ENCODE measurements at regions not wholly inside any gene's neighbourhood (a gene's known extent, or its start where the extent isn't known, plus 50 kb on each side); places are given as distances from the start of the nearest gene placed in this dataset.

DNA sequence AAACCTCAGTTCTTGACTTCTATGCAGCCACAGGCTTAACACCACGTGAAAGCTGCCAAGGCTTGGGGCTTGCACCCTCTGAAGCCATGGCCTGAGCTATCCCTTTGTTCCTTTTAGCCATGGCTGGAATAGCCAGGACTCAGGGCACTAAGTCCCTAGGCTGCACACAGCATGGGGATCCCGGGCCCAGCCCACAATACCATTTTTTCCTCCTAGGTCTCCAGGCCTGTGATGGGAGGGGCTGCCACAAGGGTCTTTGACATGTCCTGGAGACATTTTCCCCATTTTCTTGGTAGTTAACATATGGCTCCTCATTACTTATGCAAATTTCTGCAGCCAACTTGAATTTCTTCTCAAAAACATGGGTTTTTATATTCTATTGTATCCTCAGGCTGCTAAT is 619.1 kb downstream of the NYAP2 start:
- Histone ChIP-seq H3K79me2 (ENCODE audit: insufficient read depth, low read length) (no peaks in the 10 kb centered on the region), H3K9ac (ENCODE audit: low read length) (no peak overlapping the region), H3K9me2 (ENCODE audit: low read depth, low read length) (no peaks in the 10 kb centered on the region), H3K27me3 (ENCODE audit: insufficient read depth, low read length) (no peaks in the 10 kb centered on the region), H2AFZ (ENCODE audit: low read length) (no peak overlapping the region), H3K4me1 (ENCODE audit: insufficient read depth, low read length, severe bottlenecking) (no peaks in the 10 kb centered on the region), H3K36me3 (ENCODE audit: insufficient read depth, low read length) (no peaks in the 10 kb centered on the region), H3K4me2 (ENCODE audit: low read length) (no peak overlapping the region), H4K20me1 (ENCODE audit: insufficient read depth, low read length) (no peaks in the 10 kb centered on the region), H3K4me3 (ENCODE audit: low read depth, low read length, poor library complexity, severe bottlenecking) (no peak overlapping the region), H3F3A (ENCODE audit: insufficient read depth, low read length) (no peaks in the 10 kb centered on the region), H3K9me3 (ENCODE audit: low read length) (no peaks in the 10 kb centered on the region), H3K27ac (ENCODE audit: low read depth, low read length, poor library complexity, severe bottlenecking) (no peak overlapping the region)
- TF ChIP-seq, protein P1, sequence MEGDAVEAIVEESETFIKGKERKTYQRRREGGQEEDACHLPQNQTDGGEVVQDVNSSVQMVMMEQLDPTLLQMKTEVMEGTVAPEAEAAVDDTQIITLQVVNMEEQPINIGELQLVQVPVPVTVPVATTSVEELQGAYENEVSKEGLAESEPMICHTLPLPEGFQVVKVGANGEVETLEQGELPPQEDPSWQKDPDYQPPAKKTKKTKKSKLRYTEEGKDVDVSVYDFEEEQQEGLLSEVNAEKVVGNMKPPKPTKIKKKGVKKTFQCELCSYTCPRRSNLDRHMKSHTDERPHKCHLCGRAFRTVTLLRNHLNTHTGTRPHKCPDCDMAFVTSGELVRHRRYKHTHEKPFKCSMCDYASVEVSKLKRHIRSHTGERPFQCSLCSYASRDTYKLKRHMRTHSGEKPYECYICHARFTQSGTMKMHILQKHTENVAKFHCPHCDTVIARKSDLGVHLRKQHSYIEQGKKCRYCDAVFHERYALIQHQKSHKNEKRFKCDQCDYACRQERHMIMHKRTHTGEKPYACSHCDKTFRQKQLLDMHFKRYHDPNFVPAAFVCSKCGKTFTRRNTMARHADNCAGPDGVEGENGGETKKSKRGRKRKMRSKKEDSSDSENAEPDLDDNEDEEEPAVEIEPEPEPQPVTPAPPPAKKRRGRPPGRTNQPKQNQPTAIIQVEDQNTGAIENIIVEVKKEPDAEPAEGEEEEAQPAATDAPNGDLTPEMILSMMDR (IDR thresholded peaks at IDR 0.05; ENCODE audit: low read length), result no peak
- TF ChIP-seq EZH2 (IDR thresholded peaks at IDR 0.05; ENCODE audit: borderline replicate concordance, low read length), result no peak

DNA sequence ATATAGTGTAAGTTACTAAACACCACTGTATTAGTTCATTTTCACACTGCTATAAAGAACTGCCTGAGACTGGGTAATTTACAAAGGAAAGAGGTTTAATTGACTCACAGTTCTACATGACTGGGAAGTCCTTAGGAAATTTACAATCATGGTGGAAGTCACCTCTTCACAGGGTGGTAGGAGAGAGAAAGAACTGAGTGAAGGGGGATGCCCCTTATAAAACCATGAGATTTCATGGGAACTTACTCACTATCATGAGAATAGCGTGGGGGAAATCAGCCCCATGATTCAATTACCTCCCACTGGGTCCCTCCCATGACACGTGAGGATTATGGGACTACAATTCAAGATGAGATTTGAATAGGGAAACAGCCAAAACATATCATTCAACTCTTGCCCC is 618.0 kb downstream of the NYAP2 start:
- Histone ChIP-seq H3K9ac (ENCODE audit: low read length) (no peak overlapping the region), H3K79me2 (ENCODE audit: insufficient read depth, low read length) (no peaks in the 10 kb centered on the region), H3K27ac (ENCODE audit: low read depth, low read length, poor library complexity, severe bottlenecking) (no peak overlapping the region), H3K9me2 (ENCODE audit: low read depth, low read length) (no peaks in the 10 kb centered on the region), H3K4me3 (ENCODE audit: low read depth, low read length, poor library complexity, severe bottlenecking) (no peak overlapping the region), H3K9me3 (ENCODE audit: low read length) (no peaks in the 10 kb centered on the region), H3K4me2 (ENCODE audit: low read length) (no peak overlapping the region), H2AFZ (ENCODE audit: low read length) (no peak overlapping the region), H3K36me3 (ENCODE audit: insufficient read depth, low read length) (no peaks in the 10 kb centered on the region), H3K27me3 (ENCODE audit: insufficient read depth, low read length) (no peaks in the 10 kb centered on the region), H3F3A (ENCODE audit: insufficient read depth, low read length) (no peaks in the 10 kb centered on the region), H4K20me1 (ENCODE audit: insufficient read depth, low read length) (no peaks in the 10 kb centered on the region), H3K4me1 (ENCODE audit: insufficient read depth, low read length, severe bottlenecking) (no peaks in the 10 kb centered on the region)
- TF ChIP-seq, protein P1 (IDR thresholded peaks at IDR 0.05; ENCODE audit: low read length), result no peak

DNA sequence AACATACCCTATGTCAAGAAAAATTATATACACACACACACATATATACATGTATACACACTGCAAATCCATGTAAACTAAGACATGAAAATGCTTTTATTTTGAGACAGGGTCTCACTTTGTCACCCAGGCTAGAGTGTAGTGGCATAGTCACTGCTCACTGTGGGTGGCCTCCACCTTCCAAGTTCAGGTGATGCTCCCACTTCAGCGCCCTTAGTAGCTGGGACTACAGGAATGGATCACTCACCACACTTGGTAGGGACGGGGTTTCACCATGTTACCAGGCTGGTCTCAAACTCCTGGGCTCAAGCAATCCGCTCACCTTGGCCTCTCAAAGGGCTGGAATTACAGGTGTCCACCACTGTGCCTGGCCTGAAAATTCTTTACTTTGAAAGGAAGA is 617.6 kb downstream of the NYAP2 start:
- H3F3A ChIP-seq (ENCODE audit: insufficient read depth, low read length), result no peaks in the 10 kb centered on the region
- H2AFZ ChIP-seq (ENCODE audit: low read length), result no peak overlapping the region
- H3K9me3 ChIP-seq (ENCODE audit: low read length), result no peaks in the 10 kb centered on the region
- H3K79me2 ChIP-seq (ENCODE audit: insufficient read depth, low read length), result no peaks in the 10 kb centered on the region
- H3K27me3 ChIP-seq (ENCODE audit: insufficient read depth, low read length), result no peaks in the 10 kb centered on the region
- H3K9ac ChIP-seq (ENCODE audit: low read length), result no peak overlapping the region
- no peak overlapping the region for H3K27ac ChIP-seq (ENCODE audit: low read depth, low read length, poor library complexity, severe bottlenecking)
- H3K4me3 ChIP-seq (ENCODE audit: low read depth, low read length, poor library complexity, severe bottlenecking), result no peak overlapping the region
- no peak overlapping the region for H3K4me2 ChIP-seq (ENCODE audit: low read length)
- no peaks in the 10 kb centered on the region for H3K4me1 ChIP-seq (ENCODE audit: insufficient read depth, low read length, severe bottlenecking)
- H3K9me2 ChIP-seq (ENCODE audit: low read depth, low read length), result no peaks in the 10 kb centered on the region
- TF ChIP-seq EZH2 (IDR thresholded peaks at IDR 0.05; ENCODE audit: borderline replicate concordance, low read length), result no peak
- TF ChIP-seq, protein P1 (IDR thresholded peaks at IDR 0.05; ENCODE audit: low read length), result no peak
- H3K36me3 ChIP-seq (ENCODE audit: insufficient read depth, low read length), result no peaks in the 10 kb centered on the region
- H4K20me1 ChIP-seq (ENCODE audit: insufficient read depth, low read length), result no peaks in the 10 kb centered on the region

All from OCI-LY1 (cell line).